ENCODE measurements at regions not wholly inside any gene's neighbourhood (a gene's known extent, or its start where the extent isn't known, plus 50 kb on each side); places are given as distances from the start of the nearest gene placed in this dataset.

DNA sequence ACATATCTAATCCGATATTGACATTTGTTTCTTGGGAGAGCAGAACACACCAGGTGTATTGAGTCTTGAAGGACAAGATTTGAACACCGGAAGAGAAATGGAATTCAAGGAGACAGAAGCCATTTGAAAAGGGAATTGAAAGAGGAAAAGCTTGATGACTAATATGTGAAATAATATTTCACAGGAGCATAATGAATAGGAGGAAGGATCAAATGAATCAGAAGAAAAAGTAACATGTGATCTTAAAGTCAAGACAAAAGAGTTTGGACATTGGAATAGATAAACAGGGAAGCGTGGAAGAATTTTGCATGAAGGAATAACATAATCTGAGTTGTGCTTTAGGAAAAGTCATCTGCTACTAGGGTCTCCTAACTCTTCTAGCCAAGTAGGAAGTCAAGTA, 145.5 kb upstream of the PDHA2 start:
- no peak overlapping the region for H3K4me3 ChIP-seq (ENCODE audit: low read depth, low read length)
- no peak for DNase-seq (ENCODE audit: low read depth)
- TF ChIP-seq, protein P1, sequence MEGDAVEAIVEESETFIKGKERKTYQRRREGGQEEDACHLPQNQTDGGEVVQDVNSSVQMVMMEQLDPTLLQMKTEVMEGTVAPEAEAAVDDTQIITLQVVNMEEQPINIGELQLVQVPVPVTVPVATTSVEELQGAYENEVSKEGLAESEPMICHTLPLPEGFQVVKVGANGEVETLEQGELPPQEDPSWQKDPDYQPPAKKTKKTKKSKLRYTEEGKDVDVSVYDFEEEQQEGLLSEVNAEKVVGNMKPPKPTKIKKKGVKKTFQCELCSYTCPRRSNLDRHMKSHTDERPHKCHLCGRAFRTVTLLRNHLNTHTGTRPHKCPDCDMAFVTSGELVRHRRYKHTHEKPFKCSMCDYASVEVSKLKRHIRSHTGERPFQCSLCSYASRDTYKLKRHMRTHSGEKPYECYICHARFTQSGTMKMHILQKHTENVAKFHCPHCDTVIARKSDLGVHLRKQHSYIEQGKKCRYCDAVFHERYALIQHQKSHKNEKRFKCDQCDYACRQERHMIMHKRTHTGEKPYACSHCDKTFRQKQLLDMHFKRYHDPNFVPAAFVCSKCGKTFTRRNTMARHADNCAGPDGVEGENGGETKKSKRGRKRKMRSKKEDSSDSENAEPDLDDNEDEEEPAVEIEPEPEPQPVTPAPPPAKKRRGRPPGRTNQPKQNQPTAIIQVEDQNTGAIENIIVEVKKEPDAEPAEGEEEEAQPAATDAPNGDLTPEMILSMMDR (IDR thresholded peaks at IDR 0.05; ENCODE audit: low read depth, low read length), result no peak
- TF ChIP-seq POLR2A (IDR thresholded peaks at IDR 0.05; ENCODE audit: extremely low read depth, insufficient read length), result no peak
- no peak for TF ChIP-seq MYC (IDR thresholded peaks at IDR 0.05; ENCODE audit: low read depth, low read length)
- TF ChIP-seq, protein P2, sequence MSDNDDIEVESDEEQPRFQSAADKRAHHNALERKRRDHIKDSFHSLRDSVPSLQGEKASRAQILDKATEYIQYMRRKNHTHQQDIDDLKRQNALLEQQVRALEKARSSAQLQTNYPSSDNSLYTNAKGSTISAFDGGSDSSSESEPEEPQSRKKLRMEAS (IDR thresholded peaks at IDR 0.05; ENCODE audit: low read depth, low read length), result no peak

DNA sequence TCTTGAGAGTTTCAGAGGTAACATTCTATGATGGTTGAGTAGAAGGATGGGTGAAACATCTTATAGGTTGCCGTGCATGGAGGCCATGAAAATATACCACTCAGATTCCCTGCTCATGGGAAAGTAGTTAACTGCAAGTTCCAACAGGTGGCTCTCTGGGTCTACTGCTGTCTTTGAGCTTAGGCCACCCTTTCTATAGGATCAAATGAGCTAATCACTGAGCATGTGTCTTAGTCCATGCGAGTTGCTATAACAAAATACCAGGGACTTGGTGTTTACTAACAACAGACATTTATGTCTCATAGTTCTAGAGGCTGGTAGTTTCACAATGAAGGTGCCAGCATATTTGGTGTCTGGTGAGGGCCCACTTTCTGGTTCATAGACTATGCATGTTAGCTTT, 144.8 kb upstream of the UNC5C start:
- TF ChIP-seq, protein P2 (IDR thresholded peaks at IDR 0.05; ENCODE audit: low read depth, low read length), result no peak
- TF ChIP-seq, protein P1 (IDR thresholded peaks at IDR 0.05; ENCODE audit: low read depth, low read length), result no peak
- TF ChIP-seq POLR2A (IDR thresholded peaks at IDR 0.05; ENCODE audit: extremely low read depth, insufficient read length) (no peak), MYC (IDR thresholded peaks at IDR 0.05; ENCODE audit: low read depth, low read length) (no peak)
- DNase-seq (ENCODE audit: low read depth), result peak; percentile 21
- no peak overlapping the region for H3K4me3 ChIP-seq (ENCODE audit: low read depth, low read length)

DNA sequence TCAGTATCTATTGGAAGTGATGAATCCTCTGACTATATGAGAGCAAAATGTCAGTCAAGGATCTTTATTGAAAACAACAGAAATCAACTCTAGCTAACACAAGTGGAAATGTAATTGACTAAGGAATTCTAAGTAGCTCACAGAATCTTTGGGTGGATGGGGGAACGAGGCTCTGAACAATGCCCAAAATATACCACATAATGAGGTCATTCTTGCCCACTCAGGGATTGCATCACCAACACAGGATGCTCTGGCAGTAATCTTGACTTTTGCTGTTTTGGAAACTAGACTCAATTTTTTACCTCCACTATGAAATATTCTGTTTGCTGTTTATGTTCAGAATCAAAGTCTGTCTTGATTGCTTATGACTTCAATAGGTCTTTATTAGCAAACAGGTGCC, 127.4 kb upstream of the UNC5C start:
- DNase-seq (ENCODE audit: low read depth), result peak; percentile 15
- no peak overlapping the region for H3K4me3 ChIP-seq (ENCODE audit: low read depth, low read length)
- TF ChIP-seq, protein P2 (IDR thresholded peaks at IDR 0.05; ENCODE audit: low read depth, low read length), result no peak
- TF ChIP-seq MYC (IDR thresholded peaks at IDR 0.05; ENCODE audit: low read depth, low read length), result no peak
- TF ChIP-seq, protein P1 (IDR thresholded peaks at IDR 0.05; ENCODE audit: low read depth, low read length), result no peak
- no peak for TF ChIP-seq POLR2A (IDR thresholded peaks at IDR 0.05; ENCODE audit: extremely low read depth, insufficient read length)

DNA sequence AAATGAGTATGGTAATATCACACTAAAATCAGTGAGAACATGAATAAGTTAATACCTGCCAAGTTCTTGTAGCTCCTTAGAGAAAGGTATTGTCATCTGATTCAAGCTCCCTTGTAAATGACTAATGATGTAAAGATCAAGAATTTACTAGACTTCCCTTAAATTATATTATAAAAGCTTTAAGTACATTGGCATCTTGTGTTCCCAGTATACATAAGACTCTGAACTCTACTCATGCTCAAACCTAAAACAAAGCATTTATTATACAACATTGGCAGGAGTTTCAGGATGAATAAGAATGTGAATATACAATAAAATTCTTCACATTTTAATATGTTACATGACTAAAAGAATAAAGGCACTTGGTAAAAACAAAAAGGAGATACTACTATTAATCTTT, 126.8 kb upstream of the UNC5C start:
- H3K4me3 ChIP-seq (ENCODE audit: low read depth, low read length), result no peak overlapping the region
- DNase-seq (ENCODE audit: low read depth), result no peak
- TF ChIP-seq, protein P2 (IDR thresholded peaks at IDR 0.05; ENCODE audit: low read depth, low read length), result no peak
- TF ChIP-seq, protein P1 (IDR thresholded peaks at IDR 0.05; ENCODE audit: low read depth, low read length), result no peak
- TF ChIP-seq MYC (IDR thresholded peaks at IDR 0.05; ENCODE audit: low read depth, low read length), result no peak
- TF ChIP-seq POLR2A (IDR thresholded peaks at IDR 0.05; ENCODE audit: extremely low read depth, insufficient read length), result no peak

DNA sequence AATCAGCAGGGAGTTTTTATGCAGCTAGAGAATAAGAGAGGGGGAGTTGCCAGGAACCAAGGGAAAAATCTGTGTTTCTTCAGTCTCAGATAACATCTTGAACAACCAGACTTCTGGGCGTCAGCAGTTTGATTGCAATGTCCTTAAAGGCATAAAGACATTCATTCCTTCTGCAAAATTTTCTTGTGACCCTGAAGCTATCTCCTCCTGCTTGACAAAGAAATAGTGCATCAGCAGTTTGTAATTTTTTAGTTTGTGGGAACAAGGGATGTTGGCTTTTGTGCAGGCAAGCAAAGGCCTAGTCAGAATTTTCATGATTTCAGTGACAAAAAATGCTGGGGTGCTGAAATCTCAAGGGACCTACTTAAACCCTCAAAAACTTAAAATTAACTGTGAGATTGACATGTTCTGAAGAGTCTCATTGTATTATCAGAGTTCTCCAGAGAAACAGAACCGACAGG, 125.8 kb upstream of the UNC5C start:
- no peak for DNase-seq (ENCODE audit: low read depth)

More for the DNA sequence above, 125.8 kb upstream of the UNC5C start:
- TF ChIP-seq POLR2A (IDR thresholded peaks at IDR 0.05; ENCODE audit: extremely low read depth, insufficient read length) (no peak), MYC (IDR thresholded peaks at IDR 0.05; ENCODE audit: low read depth, low read length) (no peak)
- TF ChIP-seq, protein P1 (IDR thresholded peaks at IDR 0.05; ENCODE audit: low read depth, low read length), result no peak
- TF ChIP-seq, protein P2 (IDR thresholded peaks at IDR 0.05; ENCODE audit: low read depth, low read length), result no peak
- no peak overlapping the region for H3K4me3 ChIP-seq (ENCODE audit: low read depth, low read length)
